GM19043 (cell line): ENCODE measurements at regions not wholly inside any gene's neighbourhood (a gene's known extent, or its start where the extent isn't known, plus 50 kb on each side); places are given as distances from the start of the nearest gene placed in this dataset.
A peak's percentile ranks its signal among the peaks of the same experiment; 100 is the strongest.

ENCODE experiments used
- ATAC-seq: cut with Tn5 transposase; IDR thresholded peaks from one replicate; pipeline ENCODE4 v1.9.1; 2021; ENCODE audit warnings: low read depth; ENCODE audit not compliant: unreplicated experiment

- no peak for ATAC-seq
Observed at GRCh38 chr6:25010902-25011625, 75.3 kb upstream of the RIPOR2 start.

- no peak for ATAC-seq
Observed at GRCh38 chr6:25012657-25013056, 76.9 kb upstream of the RIPOR2 start.

- no peak for ATAC-seq
Observed at GRCh38 chr6:25013246-25013645, 77.5 kb upstream of the RIPOR2 start.

GRCh38 chr6:25014369-25014768, 78.6 kb upstream of the RIPOR2 start:
- ATAC-seq: no peak

- no peak for ATAC-seq
Observed at GRCh38 chr6:25014791-25015560, 79.2 kb upstream of the RIPOR2 start.

- ATAC-seq: no peak
Observed at GRCh38 chr6:25016014-25016720, 80.4 kb upstream of the RIPOR2 start.

- no peak for ATAC-seq
Observed at GRCh38 chr6:25017486-25017885, 81.7 kb upstream of the RIPOR2 start.

GRCh38 chr6:25017932-25018567, 82.3 kb upstream of the RIPOR2 start:
- no peak for ATAC-seq

- ATAC-seq: no peak
Observed at GRCh38 chr6:25018568-25018954, 82.8 kb upstream of the RIPOR2 start.

GRCh38 chr6:25022140-25022553, 86.4 kb upstream of the RIPOR2 start:
- no peak for ATAC-seq

- no peak for ATAC-seq
Observed at GRCh38 chr6:25023781-25024180, 88.0 kb upstream of the RIPOR2 start.

GRCh38 chr6:25024821-25025220, 89.1 kb upstream of the RIPOR2 start:
- no peak for ATAC-seq

- no peak for ATAC-seq
Observed at GRCh38 chr6:25025248-25025918, 89.6 kb upstream of the RIPOR2 start.

GRCh38 chr6:25025919-25026301, 90.2 kb upstream of the RIPOR2 start:
- no peak for ATAC-seq

- ATAC-seq: no peak
Observed at GRCh38 chr6:25026723-25027122, 91.0 kb upstream of the RIPOR2 start.

GRCh38 chr6:25027221-25027916, 91.6 kb upstream of the RIPOR2 start:
- ATAC-seq: peak; percentile 96

GRCh38 chr6:25028328-25028727, 92.6 kb upstream of the RIPOR2 start:
- no peak for ATAC-seq

GRCh38 chr6:25032934-25033333, 97.2 kb upstream of the RIPOR2 start:
- no peak for ATAC-seq

GRCh38 chr6:25034431-25034921, 98.7 kb upstream of the RIPOR2 start:
- no peak for ATAC-seq

GRCh38 chr6:25035174-25035511, 99.4 kb upstream of the RIPOR2 start:
- ATAC-seq: no peak
